ENCODE measurements at regions not wholly inside any gene's neighbourhood (a gene's known extent, or its start where the extent isn't known, plus 50 kb on each side); places are given as distances from the start of the nearest gene placed in this dataset.

DNA sequence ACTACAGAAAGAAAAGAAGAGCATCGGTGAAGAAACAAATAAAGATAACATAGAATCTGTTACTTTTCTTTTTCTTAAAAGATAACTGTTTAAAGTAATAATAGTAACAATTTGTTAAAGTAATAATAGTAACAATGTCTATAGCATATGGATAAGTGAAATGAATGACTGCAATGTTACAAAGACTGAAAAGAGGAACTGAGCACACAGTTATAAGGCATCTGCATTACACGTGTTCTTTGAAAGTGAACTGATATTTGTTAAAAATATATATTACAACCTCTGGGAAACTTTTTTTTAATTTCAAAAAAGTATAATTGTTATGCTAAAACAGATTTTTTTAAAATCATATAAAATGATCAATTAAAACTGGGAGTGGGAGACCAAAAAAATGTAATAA, 88.4 kb upstream of the FST start:
- peak overlapping the region; percentile 73 for H3K27ac ChIP-seq (ENCODE audit: low read depth, low read length)
- H3K9me3 ChIP-seq (ENCODE audit: low read depth, low read length), result no peaks in the 10 kb centered on the region
- no peak for DNase-seq (ENCODE audit: insufficient read length, low spot score, missing footprints)
- H3K4me2 ChIP-seq (ENCODE audit: insufficient read depth, low read length), result no peak overlapping the region
- no peaks in the 10 kb centered on the region for H4K20me1 ChIP-seq (ENCODE audit: insufficient read depth, low read length)
- H3K4me3 ChIP-seq (ENCODE audit: insufficient read depth, low read length), result no peak overlapping the region
- TF ChIP-seq CTCF (IDR thresholded peaks at IDR 0.05; ENCODE audit: extremely low read depth, low read depth, low read length), result no peak
- no peaks in the 10 kb centered on the region for H3K27me3 ChIP-seq (ENCODE audit: insufficient read depth, low read length)
- no peaks in the 10 kb centered on the region for H3K79me2 ChIP-seq (ENCODE audit: insufficient read depth, low read length)
- H3K36me3 ChIP-seq (ENCODE audit: insufficient read depth, low read length), result no peaks in the 10 kb centered on the region
- peaks cover 6% of the 10 kb centered on the region for H3K4me1 ChIP-seq (ENCODE audit: insufficient read depth, low read length)
- no peak overlapping the region for H2AFZ ChIP-seq (ENCODE audit: low read length)

- Histone ChIP-seq H3K4me3 (ENCODE audit: insufficient read depth, low read length) (no peak overlapping the region), H3K27ac (ENCODE audit: low read depth, low read length) (no peak overlapping the region), H3K4me2 (ENCODE audit: insufficient read depth, low read length) (no peak overlapping the region), H3K27me3 (ENCODE audit: insufficient read depth, low read length) (no peaks in the 10 kb centered on the region), H2AFZ (ENCODE audit: low read length) (no peak overlapping the region), H3K79me2 (ENCODE audit: insufficient read depth, low read length) (no peaks in the 10 kb centered on the region), H3K4me1 (ENCODE audit: insufficient read depth, low read length) (peaks cover 26% of the 10 kb centered on the region), H3K36me3 (ENCODE audit: insufficient read depth, low read length) (no peaks in the 10 kb centered on the region), H4K20me1 (ENCODE audit: insufficient read depth, low read length) (no peaks in the 10 kb centered on the region), H3K9me3 (ENCODE audit: low read depth, low read length) (no peaks in the 10 kb centered on the region)
- TF ChIP-seq CTCF (IDR thresholded peaks at IDR 0.05; ENCODE audit: extremely low read depth, low read depth, low read length), result no peak
- DNase-seq (ENCODE audit: insufficient read length, low spot score, missing footprints), result no peak
These were observed 85.6 kb upstream of the FST start for GRCh38 chr5:53394808-53395207.

- Histone ChIP-seq H3K79me2 (ENCODE audit: insufficient read depth, low read length) (no peaks in the 10 kb centered on the region), H3K4me1 (ENCODE audit: insufficient read depth, low read length) (peaks cover 31% of the 10 kb centered on the region), H3K9me3 (ENCODE audit: low read depth, low read length) (no peaks in the 10 kb centered on the region), H4K20me1 (ENCODE audit: insufficient read depth, low read length) (no peaks in the 10 kb centered on the region), H3K27me3 (ENCODE audit: insufficient read depth, low read length) (no peaks in the 10 kb centered on the region), H3K4me3 (ENCODE audit: insufficient read depth, low read length) (no peak overlapping the region), H3K4me2 (ENCODE audit: insufficient read depth, low read length) (no peak overlapping the region), H3K27ac (ENCODE audit: low read depth, low read length) (peak overlapping the region; percentile 79), H3K36me3 (ENCODE audit: insufficient read depth, low read length) (no peaks in the 10 kb centered on the region), H2AFZ (ENCODE audit: low read length) (peak overlapping the region; percentile 56)
- no peak for TF ChIP-seq CTCF (IDR thresholded peaks at IDR 0.05; ENCODE audit: extremely low read depth, low read depth, low read length)
- no peak for DNase-seq (ENCODE audit: insufficient read length, low spot score, missing footprints)
These were observed 83.2 kb upstream of the FST start for GRCh38 chr5:53397141-53397757.

GRCh38 chr5:53397845-53398244, 82.6 kb upstream of the FST start:
- Histone ChIP-seq H3K79me2 (ENCODE audit: insufficient read depth, low read length) (no peaks in the 10 kb centered on the region), H3K9me3 (ENCODE audit: low read depth, low read length) (no peaks in the 10 kb centered on the region), H2AFZ (ENCODE audit: low read length) (peak overlapping the region; percentile 54), H3K4me3 (ENCODE audit: insufficient read depth, low read length) (no peak overlapping the region), H3K27ac (ENCODE audit: low read depth, low read length) (peak overlapping the region; percentile 79), H3K36me3 (ENCODE audit: insufficient read depth, low read length) (no peaks in the 10 kb centered on the region), H3K4me2 (ENCODE audit: insufficient read depth, low read length) (no peak overlapping the region), H3K27me3 (ENCODE audit: insufficient read depth, low read length) (no peaks in the 10 kb centered on the region), H3K4me1 (ENCODE audit: insufficient read depth, low read length) (peaks cover 36% of the 10 kb centered on the region), H4K20me1 (ENCODE audit: insufficient read depth, low read length) (no peaks in the 10 kb centered on the region)
- TF ChIP-seq CTCF (IDR thresholded peaks at IDR 0.05; ENCODE audit: extremely low read depth, low read depth, low read length), result no peak
- DNase-seq (ENCODE audit: insufficient read length, low spot score, missing footprints), result peak; percentile 17

All from osteoblast (primary cell).